ENCODE measurements at regions not wholly inside any gene's neighbourhood (a gene's known extent, or its start where the extent isn't known, plus 50 kb on each side); places are given as distances from the start of the nearest gene placed in this dataset.

DNA sequence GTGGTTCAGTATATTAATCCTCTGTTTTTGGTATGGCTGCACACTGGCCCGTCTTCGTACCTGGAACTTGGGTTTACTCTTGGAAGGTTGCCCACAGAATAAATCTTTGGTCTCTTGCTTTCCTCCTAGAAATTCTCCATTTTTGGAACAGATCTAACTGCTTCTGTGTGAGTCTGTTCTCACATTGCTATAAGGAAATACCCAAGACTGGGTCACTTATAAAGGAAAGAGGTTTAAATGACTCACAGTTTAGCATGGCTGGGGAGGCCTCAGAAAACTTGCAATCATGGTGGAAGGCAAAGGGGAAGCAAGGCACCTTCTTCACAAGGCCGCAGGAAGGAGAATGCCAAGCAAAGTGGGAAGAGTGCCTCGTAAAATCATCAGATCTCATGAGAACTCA is 407.8 kb upstream of the PDE3A start:
- no peaks in the 10 kb centered on the region for H3K9me3 ChIP-seq (ENCODE audit: low read length)
- no peaks in the 10 kb centered on the region for H3K79me2 ChIP-seq (ENCODE audit: insufficient read depth, low read depth, low read length)
- intact Hi-C loops (cut with micrococcal nuclease; ENCODE audit: unreplicated experiment) = no loop called here
- H4K20me1 ChIP-seq (ENCODE audit: insufficient read depth, low read length) = no peaks in the 10 kb centered on the region
- CTCF ChIA-PET (ENCODE audit: unreplicated experiment) = no interaction called here
- H3K4me1 ChIP-seq (ENCODE audit: insufficient read depth, low read length, poor library complexity, severe bottlenecking) = no peaks in the 10 kb centered on the region
- no peak overlapping the region for H3K27ac ChIP-seq (ENCODE audit: low read depth, low read length, poor library complexity, severe bottlenecking)
- H2AFZ ChIP-seq (ENCODE audit: low read length) = no peak overlapping the region
- DNase-seq (ENCODE audit: low spot score) = no peak
- no TSS peak for BruUV-seq (replicated peaks)
- H3K4me2 ChIP-seq (ENCODE audit: low read length) = no peak overlapping the region
- no peaks in the 10 kb centered on the region for H3K36me3 ChIP-seq (ENCODE audit: insufficient read depth, low read length)
- no peaks in the 10 kb centered on the region for H3K9me2 ChIP-seq (ENCODE audit: insufficient read depth, low read length)
- TF ChIP-seq, protein P1, sequence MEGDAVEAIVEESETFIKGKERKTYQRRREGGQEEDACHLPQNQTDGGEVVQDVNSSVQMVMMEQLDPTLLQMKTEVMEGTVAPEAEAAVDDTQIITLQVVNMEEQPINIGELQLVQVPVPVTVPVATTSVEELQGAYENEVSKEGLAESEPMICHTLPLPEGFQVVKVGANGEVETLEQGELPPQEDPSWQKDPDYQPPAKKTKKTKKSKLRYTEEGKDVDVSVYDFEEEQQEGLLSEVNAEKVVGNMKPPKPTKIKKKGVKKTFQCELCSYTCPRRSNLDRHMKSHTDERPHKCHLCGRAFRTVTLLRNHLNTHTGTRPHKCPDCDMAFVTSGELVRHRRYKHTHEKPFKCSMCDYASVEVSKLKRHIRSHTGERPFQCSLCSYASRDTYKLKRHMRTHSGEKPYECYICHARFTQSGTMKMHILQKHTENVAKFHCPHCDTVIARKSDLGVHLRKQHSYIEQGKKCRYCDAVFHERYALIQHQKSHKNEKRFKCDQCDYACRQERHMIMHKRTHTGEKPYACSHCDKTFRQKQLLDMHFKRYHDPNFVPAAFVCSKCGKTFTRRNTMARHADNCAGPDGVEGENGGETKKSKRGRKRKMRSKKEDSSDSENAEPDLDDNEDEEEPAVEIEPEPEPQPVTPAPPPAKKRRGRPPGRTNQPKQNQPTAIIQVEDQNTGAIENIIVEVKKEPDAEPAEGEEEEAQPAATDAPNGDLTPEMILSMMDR (conservative IDR thresholded peaks at IDR 0.05; ENCODE audit: low read length) = no peak
- TF ChIP-seq EZH2phosphoT487 (IDR thresholded peaks at IDR 0.05; ENCODE audit: borderline replicate concordance, low read depth, low read length) = no peak
- POLR2A ChIA-PET = no interaction called here
- no peak overlapping the region for H3K4me3 ChIP-seq (ENCODE audit: low read depth, low read length, poor library complexity, severe bottlenecking)

DNA sequence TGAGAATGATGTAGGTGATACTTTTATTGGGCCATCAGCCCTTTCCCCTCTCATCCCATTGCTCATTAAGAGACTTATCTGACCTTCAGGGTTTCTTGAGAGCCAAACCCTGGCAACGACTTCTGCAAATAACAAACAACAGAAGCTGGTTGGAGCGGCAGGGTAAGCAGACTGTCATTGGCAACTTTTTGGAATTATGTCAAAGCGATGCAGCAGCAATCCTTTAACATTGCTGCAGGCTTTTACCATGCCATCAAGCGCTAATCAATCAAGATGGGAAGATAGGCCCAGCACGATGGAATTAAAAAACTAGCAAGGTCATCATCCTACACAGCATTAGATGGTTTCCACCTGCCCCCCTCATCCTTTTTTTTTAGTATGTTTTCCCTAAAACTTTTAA is 406.1 kb upstream of the PDE3A start:
- no peaks in the 10 kb centered on the region for H4K20me1 ChIP-seq (ENCODE audit: insufficient read depth, low read length)
- intact Hi-C loops (cut with micrococcal nuclease; ENCODE audit: unreplicated experiment) = no loop called here
- H3K4me3 ChIP-seq (ENCODE audit: low read depth, low read length, poor library complexity, severe bottlenecking) = no peak overlapping the region
- H3K9me3 ChIP-seq (ENCODE audit: low read length) = no peaks in the 10 kb centered on the region
- H3K4me2 ChIP-seq (ENCODE audit: low read length) = no peak overlapping the region
- no peaks in the 10 kb centered on the region for H3K79me2 ChIP-seq (ENCODE audit: insufficient read depth, low read depth, low read length)
- DNase-seq (ENCODE audit: low spot score) = no peak
- no peak overlapping the region for H2AFZ ChIP-seq (ENCODE audit: low read length)
- H3K27ac ChIP-seq (ENCODE audit: low read depth, low read length, poor library complexity, severe bottlenecking) = no peak overlapping the region
- H3K9me2 ChIP-seq (ENCODE audit: insufficient read depth, low read length) = no peaks in the 10 kb centered on the region
- H3K4me1 ChIP-seq (ENCODE audit: insufficient read depth, low read length, poor library complexity, severe bottlenecking) = no peaks in the 10 kb centered on the region
- no peaks in the 10 kb centered on the region for H3K36me3 ChIP-seq (ENCODE audit: insufficient read depth, low read length)
- BruUV-seq (replicated peaks) = no TSS peak
- TF ChIP-seq EZH2phosphoT487 (IDR thresholded peaks at IDR 0.05; ENCODE audit: borderline replicate concordance, low read depth, low read length) = no peak
- TF ChIP-seq, protein P1 (conservative IDR thresholded peaks at IDR 0.05; ENCODE audit: low read length) = no peak
- POLR2A ChIA-PET = interaction anchor here (1.5 kb wide), 1 partner anchor 21 kb away, joined by 5 read pairs; no protein-coding TSS in a partner anchor
- CTCF ChIA-PET (ENCODE audit: unreplicated experiment) = no interaction called here

DNA sequence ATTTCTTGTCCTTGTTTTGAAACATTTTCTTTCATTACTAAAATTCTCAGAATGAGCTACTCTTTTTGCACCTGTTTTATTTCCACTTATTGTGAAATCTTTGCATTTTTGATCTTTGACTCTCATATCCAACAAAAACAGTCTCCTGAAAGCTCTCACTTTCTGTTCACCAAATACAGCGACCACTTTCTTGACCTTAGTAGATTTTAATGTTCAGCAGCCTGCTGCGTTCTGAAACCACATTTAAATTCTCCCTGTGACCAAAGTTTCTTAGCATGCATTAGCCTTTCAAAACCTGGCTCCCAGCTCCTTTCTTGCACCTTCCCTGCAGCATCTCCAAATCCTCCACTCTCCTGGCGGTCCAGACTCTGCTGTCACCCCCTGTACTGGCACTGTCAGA is 404.4 kb upstream of the PDE3A start:
- H3K9me2 ChIP-seq (ENCODE audit: insufficient read depth, low read length) = no peaks in the 10 kb centered on the region
- TF ChIP-seq, protein P1 (conservative IDR thresholded peaks at IDR 0.05; ENCODE audit: low read length) = no peak
- no peak for TF ChIP-seq EZH2phosphoT487 (IDR thresholded peaks at IDR 0.05; ENCODE audit: borderline replicate concordance, low read depth, low read length)
- H4K20me1 ChIP-seq (ENCODE audit: insufficient read depth, low read length) = no peaks in the 10 kb centered on the region
- H3K79me2 ChIP-seq (ENCODE audit: insufficient read depth, low read depth, low read length) = no peaks in the 10 kb centered on the region
- H2AFZ ChIP-seq (ENCODE audit: low read length) = no peak overlapping the region
- no peaks in the 10 kb centered on the region for H3K4me1 ChIP-seq (ENCODE audit: insufficient read depth, low read length, poor library complexity, severe bottlenecking)
- no peaks in the 10 kb centered on the region for H3K36me3 ChIP-seq (ENCODE audit: insufficient read depth, low read length)
- ChIA-PET POLR2A (interaction anchor here (0.5 kb wide), 1 partner anchor 139 kb away, joined by 6 read pairs; no protein-coding TSS in a partner anchor), CTCF (ENCODE audit: unreplicated experiment) (no interaction called here)
- no peaks in the 10 kb centered on the region for H3K9me3 ChIP-seq (ENCODE audit: low read length)
- BruUV-seq (replicated peaks) = no TSS peak
- no peak overlapping the region for H3K4me3 ChIP-seq (ENCODE audit: low read depth, low read length, poor library complexity, severe bottlenecking)
- no peak for DNase-seq (ENCODE audit: low spot score)
- no peak overlapping the region for H3K27ac ChIP-seq (ENCODE audit: low read depth, low read length, poor library complexity, severe bottlenecking)
- intact Hi-C loops (cut with micrococcal nuclease; ENCODE audit: unreplicated experiment) = no loop called here
- no peak overlapping the region for H3K4me2 ChIP-seq (ENCODE audit: low read length)
